Left renal cortex interstitium (tissue), 4 donors: ENCODE measurements at regions not wholly inside any gene's neighbourhood (a gene's known extent, or its start where the extent isn't known, plus 50 kb on each side); places are given as distances from the start of the nearest gene placed in this dataset.

Experiments used
- DNase-seq, 4 donors: peaks; one replicate each; pipeline ENCODE4 v3.0.0-alpha.2; 2013; ENCODE audit warnings: low read depth in 4 of 4, low spot score in 2 of 4, missing footprints in 1 of 4

DNA sequence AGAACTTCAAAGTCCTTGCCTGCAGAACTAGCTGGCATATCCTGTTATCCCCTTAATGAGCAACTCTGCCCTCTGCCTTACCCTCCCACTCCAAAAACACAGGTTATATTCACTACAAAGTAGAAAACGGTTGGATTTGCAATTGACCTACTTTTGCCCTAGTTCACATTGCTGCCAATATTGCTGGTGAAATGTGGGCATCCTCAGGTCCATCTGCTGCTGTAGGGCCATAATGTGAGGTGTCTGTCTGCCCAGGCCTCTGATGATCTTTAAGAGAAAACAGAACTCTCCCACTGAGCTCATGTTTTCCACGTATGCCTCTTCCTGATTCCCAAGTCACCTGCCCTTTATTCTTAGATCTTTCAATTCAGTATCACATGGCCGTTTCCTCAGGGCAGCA, 294.0 kb upstream of the CDH20 start:
- DNase-seq: no peak

DNA sequence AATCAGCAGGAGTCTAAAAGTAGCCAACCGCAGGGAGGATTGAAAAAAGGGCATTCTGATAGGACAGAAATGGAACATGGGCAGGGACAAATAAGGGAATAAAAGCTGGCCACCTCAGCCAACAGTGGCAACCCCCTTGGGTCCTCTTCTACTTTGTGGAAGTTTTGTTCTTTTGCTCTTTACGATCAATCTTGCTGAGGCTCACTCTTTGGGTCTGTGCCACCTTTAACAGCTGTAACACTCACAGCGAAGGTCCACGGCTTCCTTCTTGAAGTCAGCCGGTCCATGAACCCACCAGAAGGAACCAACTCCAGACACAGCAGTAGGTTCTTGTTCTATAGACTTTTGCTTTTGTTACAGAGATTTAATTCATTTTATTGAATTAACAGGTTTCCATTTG, 285.4 kb upstream of the CDH20 start:
- DNase-seq: no peak

DNA sequence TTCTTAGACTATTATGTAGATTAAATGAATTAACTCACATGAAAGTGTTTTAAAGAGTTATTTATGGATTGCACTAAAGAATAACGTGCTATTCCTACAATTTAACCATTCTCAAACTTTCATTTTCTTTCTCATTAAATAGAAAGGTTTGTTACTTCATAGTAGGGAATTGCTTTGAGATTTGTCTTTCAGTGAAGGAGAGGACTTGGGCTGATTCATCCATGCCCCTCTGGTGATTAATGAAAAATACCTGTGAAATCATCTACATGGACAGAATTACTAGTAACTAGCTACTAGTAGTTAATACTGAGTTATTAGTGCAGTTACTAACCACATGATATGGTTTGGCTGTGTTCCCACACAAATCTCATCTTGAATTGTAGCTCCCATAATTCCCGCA, 275.8 kb upstream of the CDH20 start:
- no peak for DNase-seq

- no peak for DNase-seq
Observed at GRCh38 chr18:61062258-61062657, 271.0 kb upstream of the CDH20 start.

- no peak for DNase-seq
Observed at GRCh38 chr18:61064911-61065310, 268.3 kb upstream of the CDH20 start.

DNA sequence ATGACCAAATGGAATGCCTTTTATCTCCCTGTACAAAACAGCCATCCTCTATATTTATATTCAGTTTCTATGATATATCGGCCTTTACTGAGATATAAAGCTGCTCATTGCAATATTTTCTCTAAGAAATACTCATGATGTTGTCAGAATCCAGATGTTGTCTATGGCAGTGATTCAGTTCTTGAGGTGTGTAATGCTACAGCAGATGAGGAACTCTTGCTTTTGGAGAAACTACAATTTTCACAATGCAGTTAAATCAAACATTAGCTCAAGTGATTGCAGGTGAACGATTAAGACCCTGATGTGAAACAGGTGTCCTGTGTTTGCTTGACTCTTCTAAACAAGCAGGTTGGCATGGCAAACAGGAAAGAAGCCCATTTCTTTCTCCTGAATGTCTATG, 256.2 kb upstream of the CDH20 start:
- no peak for DNase-seq

DNA sequence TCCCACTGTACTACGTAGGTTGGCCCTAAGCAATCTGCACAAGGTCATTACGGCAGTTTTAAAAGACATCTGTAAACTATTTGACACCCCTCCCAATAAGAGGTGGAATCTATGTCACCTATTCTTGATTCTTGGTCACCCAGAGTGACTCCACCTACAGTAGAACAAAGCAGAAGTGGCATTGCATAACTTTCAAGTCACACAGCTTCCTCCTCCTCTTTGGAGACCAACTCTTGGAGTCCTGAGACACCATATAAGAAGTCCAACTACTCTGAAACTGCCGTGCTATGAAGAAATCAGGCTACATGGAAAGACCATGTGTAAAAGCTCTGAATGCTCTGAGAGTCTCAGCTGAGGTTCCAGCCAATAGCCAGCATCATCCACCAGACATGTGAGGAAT, 253.5 kb upstream of the CDH20 start:
- DNase-seq: no peak

- no peak for DNase-seq
Observed at GRCh38 chr18:61080954-61081528, 252.2 kb upstream of the CDH20 start.

DNA sequence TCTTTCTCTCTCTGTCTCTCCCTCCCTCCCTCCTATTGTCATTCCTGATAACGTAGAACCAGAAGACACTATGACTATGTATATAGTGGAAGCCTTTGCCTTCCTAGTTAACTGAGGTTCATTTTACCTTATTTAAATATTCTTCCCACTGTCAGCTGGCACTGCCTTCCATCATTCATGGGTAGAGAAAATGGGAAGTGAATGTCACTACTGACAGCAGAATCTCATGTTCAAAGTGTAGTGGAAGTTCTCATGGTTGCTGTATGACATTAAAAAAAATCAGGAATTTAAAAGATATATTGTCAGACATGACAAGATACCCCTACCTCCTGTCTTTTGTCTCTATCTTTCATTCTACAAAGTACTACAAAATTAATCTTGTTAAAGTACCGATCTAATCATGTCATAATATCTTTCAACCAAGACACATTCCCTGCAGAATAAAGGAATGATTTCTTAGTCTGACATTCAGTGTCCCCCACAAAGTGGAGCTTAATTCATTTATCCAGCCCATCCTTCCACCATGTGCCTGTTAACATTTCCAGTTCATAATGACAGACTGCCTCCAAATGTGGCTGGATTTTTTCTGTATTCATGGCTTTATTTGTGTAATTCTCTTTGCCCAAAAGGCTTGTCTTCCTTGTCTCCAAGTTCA, 250.1 kb upstream of the CDH20 start:
- DNase-seq: no peak

GRCh38 chr18:61085036-61085435, 248.2 kb upstream of the CDH20 start:
- DNase-seq: no peak

- peak in 2 of 4 donors; percentile 31 to 35 for DNase-seq
Observed at GRCh38 chr18:61085761-61086160, 247.5 kb upstream of the CDH20 start.

- DNase-seq: no peak
Observed at GRCh38 chr18:61086657-61087056, 246.6 kb upstream of the CDH20 start.

DNA sequence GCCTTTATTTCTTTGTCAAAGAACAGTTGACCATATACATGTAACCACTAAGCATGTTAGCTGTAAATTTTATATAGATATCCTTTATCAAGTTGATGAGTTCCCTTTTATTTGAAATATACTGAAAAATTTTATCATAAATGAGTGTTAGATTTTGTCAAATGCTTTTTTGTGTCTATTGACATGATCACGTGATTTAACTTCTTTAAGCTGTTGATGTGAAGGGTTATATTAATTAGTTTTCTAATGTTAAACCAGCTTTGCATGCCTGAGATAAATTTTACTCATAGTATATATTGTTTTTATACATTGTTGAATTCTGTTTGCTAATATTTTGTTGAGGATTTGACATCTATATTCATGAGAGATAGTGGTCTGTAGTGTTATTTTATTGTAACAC, 241.9 kb upstream of the CDH20 start:
- DNase-seq: no peak

DNA sequence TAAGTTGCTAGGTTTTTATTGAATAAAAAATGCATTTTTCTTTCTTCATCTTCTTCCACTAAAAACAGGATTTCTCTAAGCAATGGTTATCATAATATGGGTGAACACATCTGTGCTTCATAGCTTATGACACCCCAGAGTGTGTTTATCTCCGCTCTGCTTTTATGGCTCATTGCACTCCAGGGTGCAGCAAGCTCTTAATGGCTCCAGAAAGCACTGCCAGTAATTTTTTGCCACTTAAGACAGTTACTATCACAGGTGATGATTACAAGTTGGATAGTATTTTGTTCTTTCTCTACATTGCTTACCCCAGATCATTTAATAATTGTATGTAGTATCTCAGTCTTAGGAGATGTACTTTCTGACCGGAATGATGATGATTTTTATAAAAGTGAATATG, 239.3 kb upstream of the CDH20 start:
- DNase-seq: no peak

DNA sequence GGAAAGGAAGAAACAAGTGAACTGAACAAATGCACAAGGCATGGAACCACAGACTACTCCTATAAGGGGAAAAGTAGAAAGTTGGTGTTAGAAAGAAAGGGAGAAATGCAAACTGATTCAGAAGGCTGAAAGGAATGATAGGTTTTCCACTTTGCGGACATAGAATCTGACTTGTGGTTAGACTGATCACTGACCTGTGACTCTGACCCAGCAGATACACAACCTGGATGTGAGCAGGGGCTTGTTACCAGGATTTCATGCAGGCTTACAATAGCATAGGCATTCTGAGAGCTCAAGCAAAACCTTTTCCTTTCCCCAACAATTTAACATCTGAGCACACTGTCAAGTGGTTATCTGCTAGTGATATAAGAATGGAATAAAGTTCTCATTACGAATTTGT, 237.0 kb upstream of the CDH20 start:
- DNase-seq: no peak

- no peak for DNase-seq
Observed at GRCh38 chr18:61107113-61107512, 226.1 kb upstream of the CDH20 start.

DNA sequence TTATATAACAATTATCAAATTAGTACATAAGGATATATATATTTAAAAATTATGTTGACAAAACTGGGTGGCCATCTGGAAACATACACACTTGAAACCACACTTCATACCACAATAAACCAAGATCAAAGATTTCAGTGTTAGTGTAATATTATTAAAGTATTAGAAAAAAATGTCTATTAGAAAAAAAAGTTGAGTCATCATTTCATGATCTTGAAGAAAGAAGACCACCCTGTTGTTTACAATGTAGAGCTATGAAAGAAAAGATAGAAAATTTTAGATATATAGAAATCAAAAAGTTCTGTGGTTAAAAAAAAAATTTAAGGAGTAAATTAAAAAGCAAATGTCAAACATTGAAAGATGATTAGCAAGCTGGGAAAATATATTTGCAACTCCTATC, 224.5 kb upstream of the CDH20 start:
- no peak for DNase-seq

DNA sequence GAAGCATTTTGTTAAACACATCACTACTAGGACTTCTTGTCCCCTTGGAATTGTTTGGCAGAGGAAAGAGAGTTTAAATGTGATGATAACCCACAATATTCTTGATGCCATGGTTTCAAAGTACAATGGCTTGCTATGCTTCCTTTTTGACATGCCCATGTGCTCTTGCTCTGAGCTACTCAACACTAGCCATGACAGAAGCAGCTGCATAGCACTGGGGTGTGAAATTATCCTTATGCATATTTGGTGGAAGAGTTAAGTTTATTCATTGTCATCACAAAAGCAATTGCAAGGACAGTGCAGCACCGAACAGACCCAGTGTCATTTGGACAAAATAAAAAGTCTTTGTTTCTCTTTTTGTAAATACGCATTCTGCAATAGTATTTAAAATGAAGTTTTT, 209.9 kb upstream of the CDH20 start:
- DNase-seq: no peak

GRCh38 chr18:61127714-61128467, 205.3 kb upstream of the CDH20 start:
- no peak for DNase-seq

GRCh38 chr18:61129001-61129400, 204.2 kb upstream of the CDH20 start:
- no peak for DNase-seq

GRCh38 chr18:61132031-61132430, 201.2 kb upstream of the CDH20 start:
- no peak for DNase-seq

GRCh38 chr18:61133783-61134182, 199.4 kb upstream of the CDH20 start:
- no peak for DNase-seq
